Thyroid gland (tissue), 4 donors: ENCODE measurements at regions not wholly inside any gene's neighbourhood (a gene's known extent, or its start where the extent isn't known, plus 50 kb on each side); places are given as distances from the start of the nearest gene placed in this dataset.
"Not testable (repeated sequence)": the region's sequence is repeated elsewhere in the genome, so short reads cannot be mapped to it uniquely, and the experiment has no call there.

Experiments
- CTCF ChIP-seq, 6 experiments: fragments of 200-600 bp in 3 of 6; fragments of 450-650 bp in 3 of 6; sonication (generic) in 3 of 6; IDR thresholded peaks; one replicate each; pipeline ENCODE4 v1.5.1; 2016 to 2019; ENCODE audit warnings: antibody characterized with exemption in 6 of 6, mild to moderate bottlenecking in 2 of 6, inconsistent platforms in 1 of 6, moderate library complexity in 1 of 6
- POLR2A ChIP-seq, 2 donors: fragments of 450-650 bp; IDR thresholded peaks; one replicate each; pipeline ENCODE4 v1.6.1; 2017; ENCODE audit warnings: antibody characterized with exemption in 2 of 2, mild to moderate bottlenecking in 2 of 2, moderate library complexity in 1 of 2

- not testable (repeated sequence) for TF ChIP-seq CTCF, POLR2A (IDR thresholded peaks at IDR 0.05)
Observed at GRCh38 chr16:46395391-46395921, 225.7 kb downstream of the SHCBP1 start.
